GM13977 (cell line): ENCODE measurements at regions not wholly inside any gene's neighbourhood (a gene's known extent, or its start where the extent isn't known, plus 50 kb on each side); places are given as distances from the start of the nearest gene placed in this dataset.
"Not testable (repeated sequence)": the region's sequence is repeated elsewhere in the genome, so short reads cannot be mapped to it uniquely, and the experiment has no call there.

Experiments used
- DNase-seq: peaks from one replicate; pipeline ENCODE4 v3.0.0; 2012; ENCODE audit warnings: low spot score
- CTCF ChIP-seq: IDR thresholded peaks from 2 replicates; pipeline ENCODE4 v1.5.1; 2012; ENCODE audit warnings: mild to moderate bottlenecking, control low read depth; ENCODE audit not compliant: insufficient read depth; ENCODE audit errors: extremely low read depth, missing control alignments
- in situ Hi-C: fragments of 300-500 bp; cut with MboI; formaldehyde crosslinking; loops from one replicate; pipeline ENCODE4 v1.12.0; 2022; ENCODE audit warnings: low sequenced_read_pairs, low pct_unique_long_range_greater_than_20kb, mixed read lengths, inconsistent platforms; ENCODE audit not compliant: unreplicated experiment

GRCh38 chr2:16088035-16088801, 147.9 kb downstream of the MYCN start:
- DNase-seq: no peak
- in situ Hi-C loops: no loop called here
- no peak for TF ChIP-seq CTCF

GRCh38 chr2:16086136-16086535, 145.8 kb downstream of the MYCN start:
- DNase-seq, in situ Hi-C loops: not testable (repeated sequence)

GRCh38 chr2:16085073-16085472, 144.7 kb downstream of the MYCN start:
- in situ Hi-C loops: no loop called here
- no peak for DNase-seq
- TF ChIP-seq CTCF: no peak

- no peak for TF ChIP-seq CTCF
- in situ Hi-C loops: no loop called here
- no peak for DNase-seq
Measured at GRCh38 chr2:16084274-16084673, 143.9 kb downstream of the MYCN start.

GRCh38 chr2:16082276-16082675, 141.9 kb downstream of the MYCN start:
- no peak for DNase-seq
- TF ChIP-seq CTCF: no peak
- in situ Hi-C loops: no loop called here

DNA sequence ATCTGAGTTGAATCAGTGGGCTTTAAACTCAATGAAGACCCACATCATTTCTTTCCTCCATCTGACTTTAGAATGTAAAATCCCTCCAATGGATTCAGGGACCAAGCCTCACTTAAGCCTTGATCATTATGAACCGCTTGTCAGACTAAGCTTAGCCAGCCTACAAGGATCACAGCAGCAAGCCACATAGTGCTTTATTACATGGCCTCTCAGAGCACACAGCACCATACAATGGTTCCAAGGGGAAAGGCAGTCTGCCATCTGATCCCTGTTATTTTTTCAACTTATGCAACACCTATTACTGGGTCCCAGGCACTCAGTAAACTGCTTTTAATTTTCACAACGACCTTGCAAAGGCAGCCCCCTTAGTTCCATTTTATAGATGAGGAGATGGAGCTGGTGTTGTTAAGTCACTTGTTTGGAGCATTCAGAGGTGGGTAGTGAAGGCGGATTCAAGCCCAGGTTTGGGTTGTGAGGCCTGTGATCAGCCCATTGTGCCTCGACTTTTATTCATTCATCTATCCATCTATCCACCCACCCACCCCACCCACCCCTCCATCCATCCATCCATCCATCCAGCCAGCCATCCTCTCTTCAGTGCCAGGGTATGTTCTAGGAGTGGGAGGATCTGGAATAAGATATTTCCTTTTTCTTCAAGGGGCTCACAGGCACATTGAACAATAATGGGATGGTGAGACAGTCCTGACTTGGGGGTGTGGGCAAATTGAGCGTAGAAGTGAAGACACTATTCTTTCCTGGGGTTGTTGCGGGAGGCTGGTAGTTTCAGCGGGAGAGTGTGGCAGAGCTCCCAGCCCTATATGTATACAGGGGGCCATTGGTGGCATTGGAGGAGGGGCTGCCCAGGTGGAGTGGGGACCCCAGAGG, 141.2 kb downstream of the MYCN start:
- in situ Hi-C loops: no loop called here
- no peak for TF ChIP-seq CTCF
- no peak for DNase-seq

GRCh38 chr2:16080516-16080915, 140.2 kb downstream of the MYCN start:
- in situ Hi-C loops: no loop called here
- DNase-seq: no peak

More at GRCh38 chr2:16080516-16080915, 140.2 kb downstream of the MYCN start:
- no peak for TF ChIP-seq CTCF
